ENCODE measurements at regions not wholly inside any gene's neighbourhood (a gene's known extent, or its start where the extent isn't known, plus 50 kb on each side); places are given as distances from the start of the nearest gene placed in this dataset.

GRCh38 chr5:28780083-28780692, 1741.8 kb upstream of the CDH9 start:
- Histone ChIP-seq H3K27ac (no peak overlapping the region), H3K36me3 (replicated peaks) (no peaks in the 10 kb centered on the region), H3K27me3 (replicated peaks) (no peaks in the 10 kb centered on the region), H3K4me3 (ENCODE audit: low read depth, low read length) (no peak overlapping the region)
- no peak for DNase-seq
- in situ Hi-C loops (cut with HindIII; ENCODE audit: low pct_ligation_motif_present, low sequenced_read_pairs), result no loop called here
- TF ChIP-seq CTCF (IDR thresholded peaks at IDR 0.05; ENCODE audit: low read depth, low read length, missing control alignments), result no peak

- no peak overlapping the region for H3K4me3 ChIP-seq (ENCODE audit: low read depth, low read length)
- in situ Hi-C loops (cut with HindIII; ENCODE audit: low pct_ligation_motif_present, low sequenced_read_pairs), result no loop called here
- no peaks in the 10 kb centered on the region for H3K27me3 ChIP-seq (replicated peaks)
- peak; percentile 29 for DNase-seq
- TF ChIP-seq CTCF (IDR thresholded peaks at IDR 0.05; ENCODE audit: low read depth, low read length, missing control alignments), result peak; percentile 50
- H3K36me3 ChIP-seq (replicated peaks), result no peaks in the 10 kb centered on the region
- H3K27ac ChIP-seq, result no peak overlapping the region
Observed at GRCh38 chr5:28779161-28779754, 1740.9 kb upstream of the CDH9 start.

- H3K27ac ChIP-seq, result no peak overlapping the region
- no peaks in the 10 kb centered on the region for H3K27me3 ChIP-seq (replicated peaks)
- no peak for DNase-seq
- H3K36me3 ChIP-seq (replicated peaks), result no peaks in the 10 kb centered on the region
- no peak overlapping the region for H3K4me3 ChIP-seq (ENCODE audit: low read depth, low read length)
- TF ChIP-seq CTCF (IDR thresholded peaks at IDR 0.05; ENCODE audit: low read depth, low read length, missing control alignments), result no peak
- in situ Hi-C loops (cut with HindIII; ENCODE audit: low pct_ligation_motif_present, low sequenced_read_pairs), result no loop called here
Observed at GRCh38 chr5:28770307-28770706, 1731.9 kb upstream of the CDH9 start.

GRCh38 chr5:28766565-28767158, 1728.3 kb upstream of the CDH9 start:
- H3K27ac ChIP-seq, result no peak overlapping the region
- H3K36me3 ChIP-seq (replicated peaks), result no peaks in the 10 kb centered on the region
- peak; percentile 36 for DNase-seq
- peak; percentile 33 for TF ChIP-seq CTCF (IDR thresholded peaks at IDR 0.05; ENCODE audit: low read depth, low read length, missing control alignments)
- H3K27me3 ChIP-seq (replicated peaks), result no peaks in the 10 kb centered on the region
- in situ Hi-C loops (cut with HindIII; ENCODE audit: low pct_ligation_motif_present, low sequenced_read_pairs), result no loop called here
- H3K4me3 ChIP-seq (ENCODE audit: low read depth, low read length), result no peak overlapping the region

GRCh38 chr5:28751396-28751795, 1713.0 kb upstream of the CDH9 start:
- no peak overlapping the region for H3K27ac ChIP-seq
- in situ Hi-C loops (cut with HindIII; ENCODE audit: low pct_ligation_motif_present, low sequenced_read_pairs), result no loop called here
- no peak overlapping the region for H3K4me3 ChIP-seq (ENCODE audit: low read depth, low read length)
- no peaks in the 10 kb centered on the region for H3K36me3 ChIP-seq (replicated peaks)
- TF ChIP-seq CTCF (IDR thresholded peaks at IDR 0.05; ENCODE audit: low read depth, low read length, missing control alignments), result no peak
- no peak for DNase-seq
- H3K27me3 ChIP-seq (replicated peaks), result no peaks in the 10 kb centered on the region

Data from brain microvascular endothelial cell (primary cell).